ENCODE measurements at regions not wholly inside any gene's neighbourhood (a gene's known extent, or its start where the extent isn't known, plus 50 kb on each side); places are given as distances from the start of the nearest gene placed in this dataset.

GRCh38 chr4:30956916-30957315, 236.7 kb downstream of the PCDH7 start:
- no peak for TF ChIP-seq CTCF (conservative IDR thresholded peaks at IDR 0.05; ENCODE audit: low read length)
- no peak for TF ChIP-seq EZH2phosphoT487 (IDR thresholded peaks at IDR 0.05; ENCODE audit: borderline replicate concordance, low read depth, low read length)
